ENCODE measurements at regions not wholly inside any gene's neighbourhood (a gene's known extent, or its start where the extent isn't known, plus 50 kb on each side); places are given as distances from the start of the nearest gene placed in this dataset.

DNA sequence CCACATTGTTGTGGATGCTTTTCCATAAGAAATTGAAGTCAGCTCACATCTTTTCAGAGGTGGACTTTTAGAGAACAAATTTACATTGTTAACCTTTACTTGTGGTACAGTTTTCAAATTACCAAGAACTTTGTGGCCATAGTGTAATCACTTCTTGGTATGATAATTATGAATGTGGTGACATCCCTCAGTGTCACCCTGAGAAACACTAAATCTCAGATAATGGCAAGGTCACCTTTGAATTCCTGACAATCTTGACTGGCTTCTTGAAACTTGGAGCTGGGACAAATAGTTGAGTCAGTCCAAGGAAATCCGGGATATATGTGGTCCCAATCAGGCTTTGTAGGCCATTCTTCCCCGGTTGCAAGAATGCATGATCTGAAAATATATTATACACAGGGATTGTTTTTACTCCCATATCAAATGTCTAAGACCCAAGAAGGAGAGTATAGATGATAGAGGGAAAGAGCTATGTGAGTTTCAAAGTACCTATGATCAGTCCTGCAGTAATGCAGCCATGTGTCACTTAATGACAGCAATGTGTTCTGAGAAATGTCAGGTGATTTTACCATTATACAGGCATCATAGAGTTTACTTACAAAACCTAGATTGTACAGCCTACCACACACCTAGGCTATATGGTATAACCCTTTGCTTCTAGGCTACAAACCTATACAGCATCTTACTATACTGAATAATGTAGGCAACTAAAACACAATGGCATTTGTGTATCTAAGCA lies 120.8 kb upstream of the MTHFD1L start:
- H3K4me1 ChIP-seq (ENCODE audit: control insufficient read depth in 3 of 3, insufficient read depth in 3 of 3, low read length in 3 of 3), result no peaks in the 10 kb centered on the region
- no peaks in the 10 kb centered on the region for H3K9me3 ChIP-seq (ENCODE audit: control insufficient read depth in 3 of 3, low read length in 3 of 3)
- no peak overlapping the region for H3K4me3 ChIP-seq (ENCODE audit: low read length in 3 of 3)
- H3K9ac ChIP-seq (ENCODE audit: low read depth in 1 of 3, low read length in 3 of 3), result no peak overlapping the region
- H3K27ac ChIP-seq (ENCODE audit: low read depth, low read length), result no peak overlapping the region
- no peaks in the 10 kb centered on the region for H3K36me3 ChIP-seq (ENCODE audit: control insufficient read depth in 3 of 3, insufficient read depth in 3 of 3, low read length in 3 of 3)
- no peaks in the 10 kb centered on the region for H3K27me3 ChIP-seq (ENCODE audit: control insufficient read depth in 3 of 3, insufficient read depth in 3 of 3, low read length in 3 of 3)

DNA sequence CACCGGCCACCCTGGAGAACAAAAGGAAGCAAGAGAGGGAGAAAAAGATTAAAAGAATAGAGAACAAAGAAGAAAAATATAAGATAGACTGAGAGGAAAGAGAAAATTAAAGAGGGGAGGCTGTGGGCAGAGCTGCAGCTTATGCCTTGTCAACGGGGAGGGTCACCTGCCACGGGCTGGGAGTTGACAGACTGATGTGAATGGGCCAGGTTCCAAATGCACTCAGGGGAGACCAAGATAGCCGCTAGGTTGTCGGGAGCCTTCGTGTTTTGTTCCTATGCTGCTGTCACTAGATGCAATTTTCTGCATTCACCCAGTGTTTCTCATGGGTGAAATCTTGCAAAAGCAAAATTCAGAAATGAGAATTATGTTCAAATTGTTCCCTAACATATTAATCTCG lies 119.6 kb upstream of the MTHFD1L start:
- no peak overlapping the region for H3K9ac ChIP-seq (ENCODE audit: low read depth in 1 of 3, low read length in 3 of 3)
- H3K4me1 ChIP-seq (ENCODE audit: control insufficient read depth in 3 of 3, insufficient read depth in 3 of 3, low read length in 3 of 3), result no peaks in the 10 kb centered on the region
- no peaks in the 10 kb centered on the region for H3K27me3 ChIP-seq (ENCODE audit: control insufficient read depth in 3 of 3, insufficient read depth in 3 of 3, low read length in 3 of 3)
- H3K27ac ChIP-seq (ENCODE audit: low read depth, low read length), result no peak overlapping the region
- no peaks in the 10 kb centered on the region for H3K36me3 ChIP-seq (ENCODE audit: control insufficient read depth in 3 of 3, insufficient read depth in 3 of 3, low read length in 3 of 3)
- H3K9me3 ChIP-seq (ENCODE audit: control insufficient read depth in 3 of 3, low read length in 3 of 3), result no peaks in the 10 kb centered on the region
- H3K4me3 ChIP-seq (ENCODE audit: low read length in 3 of 3), result no peak overlapping the region

DNA sequence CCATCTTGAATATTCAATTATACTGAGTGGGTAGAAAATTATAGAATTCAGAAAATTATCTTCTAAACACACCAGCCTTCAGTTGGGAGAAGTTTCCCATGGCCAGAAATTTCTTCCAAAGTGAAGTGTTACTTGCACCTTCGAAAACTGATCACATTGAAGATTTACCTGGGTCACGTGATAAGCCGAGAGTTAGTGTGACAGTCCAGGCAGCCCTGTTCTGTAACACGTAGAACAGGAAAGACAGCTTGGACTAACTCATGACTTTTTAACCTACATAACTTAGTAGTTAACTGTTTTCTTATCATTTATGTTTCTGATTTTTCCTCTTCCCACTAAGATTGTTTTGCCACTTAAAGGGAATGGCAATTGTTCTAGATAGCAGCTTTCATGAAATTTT lies 118.3 kb upstream of the MTHFD1L start:
- H3K9ac ChIP-seq (ENCODE audit: low read depth in 1 of 3, low read length in 3 of 3), result no peak overlapping the region
- H3K9me3 ChIP-seq (ENCODE audit: control insufficient read depth in 3 of 3, low read length in 3 of 3), result no peaks in the 10 kb centered on the region
- no peaks in the 10 kb centered on the region for H3K27me3 ChIP-seq (ENCODE audit: control insufficient read depth in 3 of 3, insufficient read depth in 3 of 3, low read length in 3 of 3)
- H3K4me3 ChIP-seq (ENCODE audit: low read length in 3 of 3), result no peak overlapping the region
- H3K4me1 ChIP-seq (ENCODE audit: control insufficient read depth in 3 of 3, insufficient read depth in 3 of 3, low read length in 3 of 3), result no peaks in the 10 kb centered on the region
- H3K27ac ChIP-seq (ENCODE audit: low read depth, low read length), result no peak overlapping the region
- H3K36me3 ChIP-seq (ENCODE audit: control insufficient read depth in 3 of 3, insufficient read depth in 3 of 3, low read length in 3 of 3), result no peaks in the 10 kb centered on the region

DNA sequence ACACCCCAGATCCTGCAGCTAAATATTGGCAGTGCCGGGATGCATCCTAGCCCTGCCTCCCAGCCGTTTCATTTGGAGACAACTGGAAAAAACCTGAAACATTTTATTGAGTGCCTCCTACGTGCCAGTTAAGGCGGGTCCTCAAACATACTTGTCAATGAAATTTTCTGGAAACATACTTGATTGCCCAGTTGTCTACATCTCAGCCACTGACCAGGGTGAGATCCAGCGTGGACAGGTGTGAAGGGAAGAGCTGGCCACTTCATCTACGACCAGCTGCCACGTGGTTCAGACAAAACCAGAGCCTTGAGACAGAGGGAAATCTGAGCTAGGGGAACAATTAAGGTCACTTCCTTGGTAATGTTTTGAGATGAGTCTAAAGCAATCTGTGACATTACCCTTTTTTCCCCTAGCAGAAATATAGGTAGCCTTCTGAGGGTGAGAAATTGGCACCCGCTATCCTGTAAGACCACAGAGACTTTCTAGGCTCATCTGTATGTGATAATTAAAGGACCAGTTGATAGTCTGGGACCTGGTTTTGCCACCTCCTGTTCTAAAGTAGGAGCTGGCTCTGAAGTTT lies 116.3 kb upstream of the MTHFD1L start:
- Histone ChIP-seq H3K4me1 (ENCODE audit: control insufficient read depth in 3 of 3, insufficient read depth in 3 of 3, low read length in 3 of 3) (no peaks in the 10 kb centered on the region), H3K36me3 (ENCODE audit: control insufficient read depth in 3 of 3, insufficient read depth in 3 of 3, low read length in 3 of 3) (no peaks in the 10 kb centered on the region), H3K4me3 (ENCODE audit: low read length in 3 of 3) (no peak overlapping the region), H3K27ac (ENCODE audit: low read depth, low read length) (no peak overlapping the region), H3K9me3 (ENCODE audit: control insufficient read depth in 3 of 3, low read length in 3 of 3) (no peaks in the 10 kb centered on the region), H3K27me3 (ENCODE audit: control insufficient read depth in 3 of 3, insufficient read depth in 3 of 3, low read length in 3 of 3) (no peaks in the 10 kb centered on the region), H3K9ac (ENCODE audit: low read depth in 1 of 3, low read length in 3 of 3) (no peak overlapping the region)

DNA sequence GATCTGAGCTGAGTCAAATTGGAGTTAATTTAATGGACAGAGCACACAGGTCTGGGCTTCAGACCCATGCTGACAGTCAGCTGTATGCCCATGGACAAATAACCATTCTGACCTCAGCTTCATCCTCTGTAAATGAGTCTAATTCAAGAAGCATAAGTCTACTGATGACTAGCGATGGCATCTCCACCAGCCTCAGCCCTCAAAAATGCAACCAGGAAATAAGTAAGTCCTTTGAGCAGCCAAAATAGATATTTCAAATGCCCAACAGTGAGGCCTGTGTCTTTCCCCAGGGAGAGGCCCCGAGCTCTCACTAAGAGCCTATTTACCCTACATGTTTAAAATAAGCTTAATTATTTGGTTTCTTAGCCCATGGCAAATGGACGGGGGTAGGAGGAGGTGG lies 114.2 kb upstream of the MTHFD1L start:
- Histone ChIP-seq H3K9me3 (ENCODE audit: control insufficient read depth in 3 of 3, low read length in 3 of 3) (no peaks in the 10 kb centered on the region), H3K4me3 (ENCODE audit: low read length in 3 of 3) (no peak overlapping the region), H3K27ac (ENCODE audit: low read depth, low read length) (no peak overlapping the region), H3K4me1 (ENCODE audit: control insufficient read depth in 3 of 3, insufficient read depth in 3 of 3, low read length in 3 of 3) (no peaks in the 10 kb centered on the region), H3K27me3 (ENCODE audit: control insufficient read depth in 3 of 3, insufficient read depth in 3 of 3, low read length in 3 of 3) (no peaks in the 10 kb centered on the region), H3K9ac (ENCODE audit: low read depth in 1 of 3, low read length in 3 of 3) (no peak overlapping the region), H3K36me3 (ENCODE audit: control insufficient read depth in 3 of 3, insufficient read depth in 3 of 3, low read length in 3 of 3) (no peaks in the 10 kb centered on the region)

DNA sequence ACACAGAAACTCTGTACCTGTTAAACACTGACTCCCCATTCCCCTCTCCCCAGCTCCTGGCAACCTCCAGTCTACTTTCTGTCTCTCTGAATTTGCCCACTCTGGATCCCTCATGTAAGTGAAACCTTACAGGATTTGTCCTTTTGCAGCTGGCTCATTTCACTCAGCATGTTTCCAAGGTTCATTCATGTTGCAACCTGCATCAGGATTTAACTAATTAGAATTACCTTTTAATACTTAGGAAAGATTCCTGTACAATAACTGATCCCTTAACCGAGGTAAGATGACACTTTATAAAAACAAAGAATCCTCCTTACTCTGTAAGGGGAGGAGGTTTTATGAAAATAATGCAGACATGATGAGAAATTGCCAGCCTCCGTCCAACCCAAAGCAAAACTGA lies 113.1 kb upstream of the MTHFD1L start:
- H3K4me3 ChIP-seq (ENCODE audit: low read length in 3 of 3), result no peak overlapping the region
- no peak overlapping the region for H3K9ac ChIP-seq (ENCODE audit: low read depth in 1 of 3, low read length in 3 of 3)
- no peaks in the 10 kb centered on the region for H3K27me3 ChIP-seq (ENCODE audit: control insufficient read depth in 3 of 3, insufficient read depth in 3 of 3, low read length in 3 of 3)
- no peaks in the 10 kb centered on the region for H3K9me3 ChIP-seq (ENCODE audit: control insufficient read depth in 3 of 3, low read length in 3 of 3)
- H3K36me3 ChIP-seq (ENCODE audit: control insufficient read depth in 3 of 3, insufficient read depth in 3 of 3, low read length in 3 of 3), result no peaks in the 10 kb centered on the region
- H3K4me1 ChIP-seq (ENCODE audit: control insufficient read depth in 3 of 3, insufficient read depth in 3 of 3, low read length in 3 of 3), result no peaks in the 10 kb centered on the region
- no peak overlapping the region for H3K27ac ChIP-seq (ENCODE audit: low read depth, low read length)

DNA sequence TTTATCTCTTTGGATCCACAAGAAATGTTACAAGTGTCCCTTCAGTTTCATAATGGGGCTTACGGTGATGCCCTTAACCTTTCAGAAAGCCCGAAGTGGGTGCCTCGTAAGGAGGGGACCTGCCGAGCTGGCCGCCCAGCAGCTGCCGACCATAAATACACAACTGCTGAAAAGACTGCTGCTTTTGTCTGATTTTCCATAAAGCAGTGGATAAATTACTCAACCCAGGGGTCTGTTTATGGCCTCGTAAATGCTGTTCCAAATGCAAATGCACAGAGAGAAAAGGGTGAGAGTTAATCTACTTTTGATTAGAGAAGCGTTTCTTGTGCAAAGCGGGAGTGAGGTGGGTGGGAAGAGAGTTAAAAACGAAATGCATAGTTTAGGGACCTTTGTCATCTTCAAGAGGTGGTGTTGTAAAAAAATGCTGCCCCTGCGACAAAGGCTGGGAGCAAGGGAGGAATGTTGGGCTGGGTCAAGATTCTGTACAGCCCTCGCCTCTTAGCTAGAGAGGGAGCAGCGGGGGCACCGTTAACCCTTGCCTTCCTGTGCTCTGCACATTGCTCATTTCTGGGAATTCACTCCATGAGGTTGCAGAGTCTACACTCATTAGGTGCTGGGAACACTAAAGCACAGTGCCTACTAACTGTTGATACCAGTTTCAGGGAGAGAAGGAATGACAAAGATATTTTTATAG lies 112.0 kb upstream of the MTHFD1L start:
- Histone ChIP-seq H3K4me3 (ENCODE audit: low read length in 3 of 3) (no peak overlapping the region), H3K27me3 (ENCODE audit: control insufficient read depth in 3 of 3, insufficient read depth in 3 of 3, low read length in 3 of 3) (no peaks in the 10 kb centered on the region), H3K36me3 (ENCODE audit: control insufficient read depth in 3 of 3, insufficient read depth in 3 of 3, low read length in 3 of 3) (no peaks in the 10 kb centered on the region), H3K9me3 (ENCODE audit: control insufficient read depth in 3 of 3, low read length in 3 of 3) (no peaks in the 10 kb centered on the region), H3K4me1 (ENCODE audit: control insufficient read depth in 3 of 3, insufficient read depth in 3 of 3, low read length in 3 of 3) (no peaks in the 10 kb centered on the region), H3K9ac (ENCODE audit: low read depth in 1 of 3, low read length in 3 of 3) (no peak overlapping the region), H3K27ac (ENCODE audit: low read depth, low read length) (no peak overlapping the region)

DNA sequence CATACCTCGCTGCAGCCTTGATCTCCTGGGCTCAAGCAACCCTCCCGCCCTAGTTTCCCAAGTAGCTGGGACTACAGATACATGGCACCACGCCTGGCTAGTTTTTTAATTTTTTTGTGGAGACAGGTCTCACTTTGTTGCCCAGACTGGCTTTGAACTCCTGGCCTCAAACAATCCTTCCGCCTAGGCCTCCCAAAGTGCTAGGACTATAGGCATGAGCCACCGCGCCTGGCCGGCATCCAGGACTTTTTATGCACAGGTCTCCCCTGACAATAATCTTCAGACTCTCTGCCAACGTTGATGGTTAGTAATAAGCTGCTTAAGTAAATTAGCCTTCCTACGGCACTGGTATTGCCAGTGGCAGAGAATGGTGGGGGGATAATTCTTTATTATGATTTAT lies 110.5 kb upstream of the MTHFD1L start:
- Histone ChIP-seq H3K9me3 (ENCODE audit: control insufficient read depth in 3 of 3, low read length in 3 of 3) (no peaks in the 10 kb centered on the region), H3K4me3 (ENCODE audit: low read length in 3 of 3) (no peak overlapping the region), H3K36me3 (ENCODE audit: control insufficient read depth in 3 of 3, insufficient read depth in 3 of 3, low read length in 3 of 3) (no peaks in the 10 kb centered on the region), H3K27ac (ENCODE audit: low read depth, low read length) (no peak overlapping the region), H3K4me1 (ENCODE audit: control insufficient read depth in 3 of 3, insufficient read depth in 3 of 3, low read length in 3 of 3) (no peaks in the 10 kb centered on the region), H3K9ac (ENCODE audit: low read depth in 1 of 3, low read length in 3 of 3) (no peak overlapping the region), H3K27me3 (ENCODE audit: control insufficient read depth in 3 of 3, insufficient read depth in 3 of 3, low read length in 3 of 3) (no peaks in the 10 kb centered on the region)

DNA sequence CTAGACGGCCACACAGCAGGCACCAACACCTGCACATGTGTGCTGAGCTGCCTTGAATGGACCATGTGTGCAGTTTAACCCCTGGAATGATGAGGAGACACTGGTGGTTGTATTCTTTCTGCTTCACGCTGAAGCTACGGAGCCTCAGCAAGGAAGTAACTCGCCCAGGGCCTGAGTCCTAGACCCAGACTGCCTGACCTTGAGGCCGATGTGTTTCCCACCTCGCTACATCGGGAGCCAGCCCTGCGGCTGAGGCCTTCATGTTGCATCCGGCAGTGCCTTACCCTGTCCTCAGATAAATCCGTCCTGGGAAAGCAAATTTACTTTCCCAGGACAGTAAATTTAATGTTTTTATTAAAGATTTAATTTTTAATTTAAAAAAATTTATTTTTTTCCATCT lies 110.0 kb upstream of the MTHFD1L start:
- Histone ChIP-seq H3K27ac (ENCODE audit: low read depth, low read length) (no peak overlapping the region), H3K4me3 (ENCODE audit: low read length in 3 of 3) (no peak overlapping the region)

DNA sequence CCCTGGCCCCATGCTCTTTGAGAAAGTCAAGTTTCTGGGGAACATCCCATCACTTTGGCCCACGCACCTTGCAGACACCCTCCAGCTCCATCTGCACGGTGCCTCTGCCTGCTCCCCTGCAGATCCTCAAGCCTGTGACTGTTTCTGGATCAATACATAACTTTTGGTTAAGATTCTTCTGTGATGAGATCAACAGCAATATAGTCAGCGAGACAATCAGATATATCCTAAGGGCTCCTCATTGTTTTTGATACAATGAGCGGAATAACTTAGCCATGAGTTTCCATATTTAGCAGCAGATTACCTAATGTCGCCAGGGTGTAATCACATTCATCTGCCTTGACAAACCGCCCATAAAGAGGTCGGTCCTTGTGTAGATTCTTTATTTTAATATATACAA lies 109.3 kb upstream of the MTHFD1L start:
- Histone ChIP-seq H3K36me3 (ENCODE audit: control insufficient read depth in 3 of 3, insufficient read depth in 3 of 3, low read length in 3 of 3) (no peaks in the 10 kb centered on the region), H3K4me1 (ENCODE audit: control insufficient read depth in 3 of 3, insufficient read depth in 3 of 3, low read length in 3 of 3) (no peaks in the 10 kb centered on the region), H3K9me3 (ENCODE audit: control insufficient read depth in 3 of 3, low read length in 3 of 3) (no peaks in the 10 kb centered on the region), H3K9ac (ENCODE audit: low read depth in 1 of 3, low read length in 3 of 3) (no peak overlapping the region), H3K27me3 (ENCODE audit: control insufficient read depth in 3 of 3, insufficient read depth in 3 of 3, low read length in 3 of 3) (no peaks in the 10 kb centered on the region), H3K4me3 (ENCODE audit: low read length in 3 of 3) (no peak overlapping the region), H3K27ac (ENCODE audit: low read depth, low read length) (no peak overlapping the region)

More for the DNA sequence above, 110.0 kb upstream of the MTHFD1L start:
- Histone ChIP-seq H3K9ac (ENCODE audit: low read depth in 1 of 3, low read length in 3 of 3) (no peak overlapping the region), H3K36me3 (ENCODE audit: control insufficient read depth in 3 of 3, insufficient read depth in 3 of 3, low read length in 3 of 3) (no peaks in the 10 kb centered on the region), H3K4me1 (ENCODE audit: control insufficient read depth in 3 of 3, insufficient read depth in 3 of 3, low read length in 3 of 3) (no peaks in the 10 kb centered on the region), H3K27me3 (ENCODE audit: control insufficient read depth in 3 of 3, insufficient read depth in 3 of 3, low read length in 3 of 3) (no peaks in the 10 kb centered on the region), H3K9me3 (ENCODE audit: control insufficient read depth in 3 of 3, low read length in 3 of 3) (no peaks in the 10 kb centered on the region)
